ENCODE measurements at regions not wholly inside any gene's neighbourhood (a gene's known extent, or its start where the extent isn't known, plus 50 kb on each side); places are given as distances from the start of the nearest gene placed in this dataset.

DNA sequence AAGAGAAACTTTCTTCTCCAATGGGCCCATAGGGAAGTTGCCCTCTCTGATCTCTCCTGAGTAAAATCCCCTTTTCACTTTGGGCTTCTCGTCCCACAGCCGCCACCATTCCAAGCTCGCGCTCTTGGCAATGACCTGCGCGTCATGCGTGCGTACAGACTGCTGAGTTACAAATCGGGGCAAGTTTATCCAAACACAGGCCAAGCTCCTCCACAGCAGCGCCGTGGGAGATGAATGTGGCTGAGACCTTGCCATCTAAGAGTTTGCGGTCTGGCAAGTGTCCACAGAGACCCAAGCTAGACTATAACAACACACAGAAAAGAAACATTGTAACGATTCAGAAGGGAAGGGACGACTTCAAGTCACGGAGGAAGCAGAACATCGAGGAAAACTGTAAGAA, 116.3 kb upstream of the SOD1 start (continued):
- TF ChIP-seq, protein P1, sequence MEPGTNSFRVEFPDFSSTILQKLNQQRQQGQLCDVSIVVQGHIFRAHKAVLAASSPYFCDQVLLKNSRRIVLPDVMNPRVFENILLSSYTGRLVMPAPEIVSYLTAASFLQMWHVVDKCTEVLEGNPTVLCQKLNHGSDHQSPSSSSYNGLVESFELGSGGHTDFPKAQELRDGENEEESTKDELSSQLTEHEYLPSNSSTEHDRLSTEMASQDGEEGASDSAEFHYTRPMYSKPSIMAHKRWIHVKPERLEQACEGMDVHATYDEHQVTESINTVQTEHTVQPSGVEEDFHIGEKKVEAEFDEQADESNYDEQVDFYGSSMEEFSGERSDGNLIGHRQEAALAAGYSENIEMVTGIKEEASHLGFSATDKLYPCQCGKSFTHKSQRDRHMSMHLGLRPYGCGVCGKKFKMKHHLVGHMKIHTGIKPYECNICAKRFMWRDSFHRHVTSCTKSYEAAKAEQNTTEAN (CRISPR knock-in tag; IDR thresholded peaks at IDR 0.05): no peak
- TF ChIP-seq, protein P2, sequence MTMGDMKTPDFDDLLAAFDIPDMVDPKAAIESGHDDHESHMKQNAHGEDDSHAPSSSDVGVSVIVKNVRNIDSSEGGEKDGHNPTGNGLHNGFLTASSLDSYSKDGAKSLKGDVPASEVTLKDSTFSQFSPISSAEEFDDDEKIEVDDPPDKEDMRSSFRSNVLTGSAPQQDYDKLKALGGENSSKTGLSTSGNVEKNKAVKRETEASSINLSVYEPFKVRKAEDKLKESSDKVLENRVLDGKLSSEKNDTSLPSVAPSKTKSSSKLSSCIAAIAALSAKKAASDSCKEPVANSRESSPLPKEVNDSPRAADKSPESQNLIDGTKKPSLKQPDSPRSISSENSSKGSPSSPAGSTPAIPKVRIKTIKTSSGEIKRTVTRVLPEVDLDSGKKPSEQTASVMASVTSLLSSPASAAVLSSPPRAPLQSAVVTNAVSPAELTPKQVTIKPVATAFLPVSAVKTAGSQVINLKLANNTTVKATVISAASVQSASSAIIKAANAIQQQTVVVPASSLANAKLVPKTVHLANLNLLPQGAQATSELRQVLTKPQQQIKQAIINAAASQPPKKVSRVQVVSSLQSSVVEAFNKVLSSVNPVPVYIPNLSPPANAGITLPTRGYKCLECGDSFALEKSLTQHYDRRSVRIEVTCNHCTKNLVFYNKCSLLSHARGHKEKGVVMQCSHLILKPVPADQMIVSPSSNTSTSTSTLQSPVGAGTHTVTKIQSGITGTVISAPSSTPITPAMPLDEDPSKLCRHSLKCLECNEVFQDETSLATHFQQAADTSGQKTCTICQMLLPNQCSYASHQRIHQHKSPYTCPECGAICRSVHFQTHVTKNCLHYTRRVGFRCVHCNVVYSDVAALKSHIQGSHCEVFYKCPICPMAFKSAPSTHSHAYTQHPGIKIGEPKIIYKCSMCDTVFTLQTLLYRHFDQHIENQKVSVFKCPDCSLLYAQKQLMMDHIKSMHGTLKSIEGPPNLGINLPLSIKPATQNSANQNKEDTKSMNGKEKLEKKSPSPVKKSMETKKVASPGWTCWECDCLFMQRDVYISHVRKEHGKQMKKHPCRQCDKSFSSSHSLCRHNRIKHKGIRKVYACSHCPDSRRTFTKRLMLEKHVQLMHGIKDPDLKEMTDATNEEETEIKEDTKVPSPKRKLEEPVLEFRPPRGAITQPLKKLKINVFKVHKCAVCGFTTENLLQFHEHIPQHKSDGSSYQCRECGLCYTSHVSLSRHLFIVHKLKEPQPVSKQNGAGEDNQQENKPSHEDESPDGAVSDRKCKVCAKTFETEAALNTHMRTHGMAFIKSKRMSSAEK (CRISPR knock-in tag; IDR thresholded peaks at IDR 0.05; ENCODE audit: borderline replicate concordance): no peak

- Mint-ChIP-seq H3K4me3 (no peak overlapping the region), H3K9me3 (no peaks in the 10 kb centered on the region), H3K4me1 (no peaks in the 10 kb centered on the region), H3K36me3 (no peaks in the 10 kb centered on the region), H3K27me3 (ENCODE audit: low read depth) (no peaks in the 10 kb centered on the region), H3K27ac (no peak overlapping the region; the same call in 1 of the 2 replicates)
- ChIA-PET POLR2A (interaction anchor here (1.1 kb wide), 1 partner anchor 20 kb away, joined by 4 read pairs; no protein-coding TSS in a partner anchor), CTCF (interaction anchor here (1.0 to 1.9 kb wide), 5 partner anchors 8 to 42 kb away, joined by 5 to 9 read pairs (median 7); no protein-coding TSS in a partner anchor)
- DNase-seq (ENCODE audit: low spot score) (no peak), ATAC-seq (no peak)
- no peak for TF ChIP-seq TP53 (CRISPR knock-in tag; IDR thresholded peaks at IDR 0.05)
- 0 out of 2 replicates have a peak, but pooled peaks have one; percentile 77 for TF ChIP-seq CDX4 (CRISPR knock-in tag; IDR thresholded peaks at IDR 0.05; ENCODE audit: borderline replicate concordance)
Observed at GRCh38 chr21:31538816-31539215, 120.7 kb upstream of the SOD1 start.

- H3K27me3 Mint-ChIP-seq (ENCODE audit: low read depth): no peaks in the 10 kb centered on the region
- TF ChIP-seq GABPB1 (CRISPR knock-in tag; IDR thresholded peaks at IDR 0.05): no peak
- TF ChIP-seq, protein P3, sequence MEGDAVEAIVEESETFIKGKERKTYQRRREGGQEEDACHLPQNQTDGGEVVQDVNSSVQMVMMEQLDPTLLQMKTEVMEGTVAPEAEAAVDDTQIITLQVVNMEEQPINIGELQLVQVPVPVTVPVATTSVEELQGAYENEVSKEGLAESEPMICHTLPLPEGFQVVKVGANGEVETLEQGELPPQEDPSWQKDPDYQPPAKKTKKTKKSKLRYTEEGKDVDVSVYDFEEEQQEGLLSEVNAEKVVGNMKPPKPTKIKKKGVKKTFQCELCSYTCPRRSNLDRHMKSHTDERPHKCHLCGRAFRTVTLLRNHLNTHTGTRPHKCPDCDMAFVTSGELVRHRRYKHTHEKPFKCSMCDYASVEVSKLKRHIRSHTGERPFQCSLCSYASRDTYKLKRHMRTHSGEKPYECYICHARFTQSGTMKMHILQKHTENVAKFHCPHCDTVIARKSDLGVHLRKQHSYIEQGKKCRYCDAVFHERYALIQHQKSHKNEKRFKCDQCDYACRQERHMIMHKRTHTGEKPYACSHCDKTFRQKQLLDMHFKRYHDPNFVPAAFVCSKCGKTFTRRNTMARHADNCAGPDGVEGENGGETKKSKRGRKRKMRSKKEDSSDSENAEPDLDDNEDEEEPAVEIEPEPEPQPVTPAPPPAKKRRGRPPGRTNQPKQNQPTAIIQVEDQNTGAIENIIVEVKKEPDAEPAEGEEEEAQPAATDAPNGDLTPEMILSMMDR (IDR thresholded peaks at IDR 0.05): peak; percentile 55
- 0 out of 2 replicates have a peak, but pooled peaks have one; percentile 54 for TF ChIP-seq GTF2I (CRISPR knock-in tag; conservative IDR thresholded peaks at IDR 0.05)
- H3K4me1 Mint-ChIP-seq: no peaks in the 10 kb centered on the region
- no peaks in the 10 kb centered on the region for H3K36me3 Mint-ChIP-seq
- ChIA-PET POLR2A (interaction anchor here (1.1 kb wide), 1 partner anchor 21 kb away, joined by 4 read pairs; no protein-coding TSS in a partner anchor), CTCF (interaction anchor here (0.6 to 1.9 kb wide), 6 partner anchors 9 to 42 kb away, joined by 3 to 9 read pairs (median 6); no protein-coding TSS in a partner anchor)
- no peaks in the 10 kb centered on the region for H3K9me3 Mint-ChIP-seq
- ATAC-seq (peak; percentile 55), DNase-seq (ENCODE audit: low spot score) (peak; percentile 68)
- H3K4me3 Mint-ChIP-seq: no peak overlapping the region
- H3K27ac Mint-ChIP-seq: no peak overlapping the region
Observed at GRCh38 chr21:31537872-31538576, 121.5 kb upstream of the SOD1 start.

DNA sequence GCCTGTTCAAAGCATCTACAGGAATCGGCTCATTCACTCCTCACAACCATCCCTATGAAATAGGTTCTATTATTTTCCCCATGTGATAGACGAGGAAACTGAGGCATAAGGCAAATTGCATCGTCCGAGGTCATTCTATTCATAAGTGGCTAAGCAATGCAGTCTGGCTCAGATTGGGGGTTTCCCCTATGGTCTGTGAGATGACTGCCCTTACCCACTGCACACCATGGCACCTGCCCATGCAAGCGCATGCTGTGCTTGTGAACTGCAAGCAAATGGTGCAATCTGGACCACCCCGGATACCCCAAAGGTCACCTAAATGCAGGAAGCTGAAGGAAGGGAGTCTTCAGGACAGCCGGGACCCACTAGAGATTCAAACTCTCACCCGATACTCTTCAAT, 123.4 kb upstream of the SOD1 start:
- no peak overlapping the region for H3K27ac Mint-ChIP-seq
- CTCF ChIA-PET: interaction anchor here (1.3 kb wide), 2 partner anchors 23 to 30 kb away, joined by 3 to 4 read pairs; no protein-coding TSS in a partner anchor
- ATAC-seq (no peak), DNase-seq (ENCODE audit: low spot score) (no peak)
- no peaks in the 10 kb centered on the region for H3K36me3 Mint-ChIP-seq
- H3K27me3 Mint-ChIP-seq (ENCODE audit: low read depth): no peaks in the 10 kb centered on the region
- peaks cover 9% of the 10 kb centered on the region for H3K4me1 Mint-ChIP-seq
- POLR2A ChIA-PET: no interaction called here
- H3K9me3 Mint-ChIP-seq: no peaks in the 10 kb centered on the region
- no peak for TF ChIP-seq TCF7 (CRISPR knock-in tag; IDR thresholded peaks at IDR 0.05; ENCODE audit: low read depth)
- no peak for TF ChIP-seq NR3C1 (CRISPR knock-in tag; conservative IDR thresholded peaks at IDR 0.05; ENCODE audit: low read depth)
- TF ChIP-seq, protein P4, sequence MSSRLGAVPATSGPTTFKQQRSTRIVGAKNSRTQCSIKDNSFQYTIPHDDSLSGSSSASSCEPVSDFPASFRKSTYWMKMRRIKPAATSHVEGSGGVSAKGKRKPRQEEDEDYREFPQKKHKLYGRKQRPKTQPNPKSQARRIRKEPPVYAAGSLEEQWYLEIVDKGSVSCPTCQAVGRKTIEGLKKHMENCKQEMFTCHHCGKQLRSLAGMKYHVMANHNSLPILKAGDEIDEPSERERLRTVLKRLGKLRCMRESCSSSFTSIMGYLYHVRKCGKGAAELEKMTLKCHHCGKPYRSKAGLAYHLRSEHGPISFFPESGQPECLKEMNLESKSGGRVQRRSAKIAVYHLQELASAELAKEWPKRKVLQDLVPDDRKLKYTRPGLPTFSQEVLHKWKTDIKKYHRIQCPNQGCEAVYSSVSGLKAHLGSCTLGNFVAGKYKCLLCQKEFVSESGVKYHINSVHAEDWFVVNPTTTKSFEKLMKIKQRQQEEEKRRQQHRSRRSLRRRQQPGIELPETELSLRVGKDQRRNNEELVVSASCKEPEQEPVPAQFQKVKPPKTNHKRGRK (CRISPR knock-in tag; IDR thresholded peaks at IDR 0.05; ENCODE audit: borderline replicate concordance): no peak
- no peak for TF ChIP-seq ZNF425 (CRISPR knock-in tag; conservative IDR thresholded peaks at IDR 0.05)
- TF ChIP-seq ATF1 (CRISPR knock-in tag; IDR thresholded peaks at IDR 0.05): no peak
- no peak overlapping the region for H3K4me3 Mint-ChIP-seq

Measured in WTC11 (cell line).